HFFc6 (cell line): ENCODE measurements at regions not wholly inside any gene's neighbourhood (a gene's known extent, or its start where the extent isn't known, plus 50 kb on each side); places are given as distances from the start of the nearest gene placed in this dataset.

Experiments
- DNase-seq: peaks from one replicate; pipeline ENCODE4 v3.0.0-alpha.2; 2018
- H3K27ac Mint-ChIP-seq: 2 replicates; pipeline ENCODE4 v1.8.0; 2020; ENCODE audit warnings: mild to moderate bottlenecking, mixed read lengths
- H3K27me3 Mint-ChIP-seq: 2 replicates; pipeline ENCODE4 v1.8.0; 2021; ENCODE audit warnings: mild to moderate bottlenecking, moderate library complexity, mixed read lengths; ENCODE audit not compliant: insufficient read depth
- H3K36me3 Mint-ChIP-seq: 2 replicates; pipeline ENCODE4 v1.8.0; 2021; ENCODE audit warnings: low read depth, mixed read lengths
- H3K4me1 Mint-ChIP-seq: 2 replicates; pipeline ENCODE4 v1.8.0; 2020; ENCODE audit warnings: low read depth, mixed read lengths
- H3K4me3 Mint-ChIP-seq: 2 replicates; pipeline ENCODE4 v1.8.0; 2020; ENCODE audit warnings: mild to moderate bottlenecking, moderate library complexity, mixed read lengths
- H3K9me3 Mint-ChIP-seq: 2 replicates; pipeline ENCODE4 v1.8.0; 2020; ENCODE audit warnings: mild to moderate bottlenecking, mixed read lengths
- CTCF ChIP-seq: fragments of 200-600 bp; sonication (generic); IDR thresholded peaks from 2 replicates; pipeline ENCODE4 v1.5.0; 2021; ENCODE audit warnings: antibody characterized with exemption, mild to moderate bottlenecking

GRCh38 chr11:110791621-110792020 is 79.4 kb upstream of the ARHGAP20 start:
- no peak for TF ChIP-seq CTCF
- H3K27ac Mint-ChIP-seq, result no peak overlapping the region

GRCh38 chr11:110787680-110788079 is 75.4 kb upstream of the ARHGAP20 start:
- no peaks in the 10 kb centered on the region for H3K4me1 Mint-ChIP-seq
- H3K27ac Mint-ChIP-seq, result no peak overlapping the region

More at GRCh38 chr11:110791621-110792020, 79.4 kb upstream of the ARHGAP20 start:
- 0 out of 2 replicates have a peak, but pooled peaks cover 5% of the 10 kb centered on the region for H3K36me3 Mint-ChIP-seq
- peaks cover 4% of the 10 kb centered on the region; the same call in 1 of the 2 replicates for H3K9me3 Mint-ChIP-seq
- peaks cover 2% of the 10 kb centered on the region for H3K27me3 Mint-ChIP-seq
- DNase-seq, result no peak
- H3K4me3 Mint-ChIP-seq, result no peak overlapping the region
- H3K4me1 Mint-ChIP-seq, result no peaks in the 10 kb centered on the region

GRCh38 chr11:110786226-110786902 is 74.1 kb upstream of the ARHGAP20 start:
- Mint-ChIP-seq H3K4me1 (no peaks in the 10 kb centered on the region), H3K27me3 (no peaks in the 10 kb centered on the region; the same call in 1 of the 2 replicates), H3K4me3 (no peak overlapping the region), H3K36me3 (no peaks in the 10 kb centered on the region), H3K9me3 (peaks cover 20% of the 10 kb centered on the region), H3K27ac (no peak overlapping the region)
- TF ChIP-seq CTCF, result no peak
- DNase-seq, result no peak

More at GRCh38 chr11:110787680-110788079, 75.4 kb upstream of the ARHGAP20 start:
- no peak for TF ChIP-seq CTCF
- Mint-ChIP-seq H3K27me3 (no peaks in the 10 kb centered on the region; the same call in 1 of the 2 replicates), H3K36me3 (0 out of 2 replicates have a peak, but pooled peaks cover 2% of the 10 kb centered on the region), H3K9me3 (peaks cover 22% of the 10 kb centered on the region), H3K4me3 (no peak overlapping the region)
- DNase-seq, result no peak

GRCh38 chr11:110785398-110785797 is 73.2 kb upstream of the ARHGAP20 start:
- H3K4me3 Mint-ChIP-seq, result no peak overlapping the region
- no peaks in the 10 kb centered on the region; the same call in 1 of the 2 replicates for H3K27me3 Mint-ChIP-seq
- H3K9me3 Mint-ChIP-seq, result peaks cover 26% of the 10 kb centered on the region
- no peaks in the 10 kb centered on the region for H3K36me3 Mint-ChIP-seq
- no peaks in the 10 kb centered on the region for H3K4me1 Mint-ChIP-seq
- no peak for TF ChIP-seq CTCF
- DNase-seq, result no peak
- H3K27ac Mint-ChIP-seq, result no peak overlapping the region

- H3K27ac Mint-ChIP-seq, result no peak overlapping the region
- H3K4me3 Mint-ChIP-seq, result no peak overlapping the region
- H3K27me3 Mint-ChIP-seq, result no peaks in the 10 kb centered on the region; the same call in 1 of the 2 replicates
- H3K36me3 Mint-ChIP-seq, result peaks cover 10% of the 10 kb centered on the region; the same call in 1 of the 2 replicates
- peaks cover 12% of the 10 kb centered on the region for H3K4me1 Mint-ChIP-seq
- TF ChIP-seq CTCF, result no peak
- peaks cover 31% of the 10 kb centered on the region for H3K9me3 Mint-ChIP-seq
- no peak for DNase-seq
Measured at GRCh38 chr11:110782616-110783015, 70.4 kb upstream of the ARHGAP20 start.
